AG04449 (cell line): ENCODE measurements at regions not wholly inside any gene's neighbourhood (a gene's known extent, or its start where the extent isn't known, plus 50 kb on each side); places are given as distances from the start of the nearest gene placed in this dataset.

ENCODE experiments used
- CTCF ChIA-PET: fragments of 350-600 bp; formaldehyde crosslinking; extraction: SDS; loops from one replicate; lab custom pipeline; 2021; ENCODE audit warnings: antibody characterized with exemption; lab: Yijun Ruan, JAX
- POLR2A ChIA-PET: fragments of 400-600, 350-600 bp; formaldehyde crosslinking; extraction: SDS; loops from one replicate; lab custom pipeline; 2020; ENCODE audit warnings: antibody characterized with exemption, inconsistent platforms; lab: Yijun Ruan, JAX
- DNase-seq: peaks from one replicate; pipeline ENCODE4 v3.0.0-alpha.2; 2010; ENCODE audit warnings: low read depth, low spot score
- H3K4me3 ChIP-seq: 2 replicates; pipeline ENCODE4 v1.5.1; 2011; ENCODE audit warnings: low read depth, mild to moderate bottlenecking, control low read depth, low read length
- TF ChIP-seq, protein P1 (sequence below): IDR thresholded peaks from one replicate; pipeline ENCODE4 v1.5.1; 2011; ENCODE audit warnings: mild to moderate bottlenecking, moderate library complexity, low read length, control low read depth, inconsistent platforms; ENCODE audit not compliant: insufficient read depth; ENCODE audit errors: missing control alignments

DNA sequence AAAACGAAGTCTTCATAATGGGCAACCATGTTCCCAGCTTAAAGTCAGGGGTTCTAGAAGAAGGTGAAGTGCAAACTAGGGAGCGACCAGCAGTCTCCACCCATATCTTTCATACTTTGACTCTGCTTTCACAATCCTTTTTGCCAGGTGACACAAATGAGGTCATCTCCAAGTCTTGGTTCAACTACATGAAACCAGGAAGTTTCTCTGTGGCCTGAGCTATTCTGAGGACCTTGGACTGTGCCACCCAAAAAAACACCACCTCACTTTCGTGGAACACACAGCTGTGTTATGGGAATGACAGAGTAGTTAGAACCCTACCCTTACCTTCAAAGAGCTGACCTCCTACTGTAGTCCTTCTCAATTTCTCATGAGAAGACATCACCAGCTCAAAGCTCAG is 309.2 kb downstream of the AGTPBP1 start:
- no peak overlapping the region for H3K4me3 ChIP-seq
- TF ChIP-seq, protein P1, sequence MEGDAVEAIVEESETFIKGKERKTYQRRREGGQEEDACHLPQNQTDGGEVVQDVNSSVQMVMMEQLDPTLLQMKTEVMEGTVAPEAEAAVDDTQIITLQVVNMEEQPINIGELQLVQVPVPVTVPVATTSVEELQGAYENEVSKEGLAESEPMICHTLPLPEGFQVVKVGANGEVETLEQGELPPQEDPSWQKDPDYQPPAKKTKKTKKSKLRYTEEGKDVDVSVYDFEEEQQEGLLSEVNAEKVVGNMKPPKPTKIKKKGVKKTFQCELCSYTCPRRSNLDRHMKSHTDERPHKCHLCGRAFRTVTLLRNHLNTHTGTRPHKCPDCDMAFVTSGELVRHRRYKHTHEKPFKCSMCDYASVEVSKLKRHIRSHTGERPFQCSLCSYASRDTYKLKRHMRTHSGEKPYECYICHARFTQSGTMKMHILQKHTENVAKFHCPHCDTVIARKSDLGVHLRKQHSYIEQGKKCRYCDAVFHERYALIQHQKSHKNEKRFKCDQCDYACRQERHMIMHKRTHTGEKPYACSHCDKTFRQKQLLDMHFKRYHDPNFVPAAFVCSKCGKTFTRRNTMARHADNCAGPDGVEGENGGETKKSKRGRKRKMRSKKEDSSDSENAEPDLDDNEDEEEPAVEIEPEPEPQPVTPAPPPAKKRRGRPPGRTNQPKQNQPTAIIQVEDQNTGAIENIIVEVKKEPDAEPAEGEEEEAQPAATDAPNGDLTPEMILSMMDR, result no peak
- no peak for DNase-seq
- ChIA-PET POLR2A (interaction anchor here (0.8 kb wide), 1 partner anchor 8 kb away, joined by 4 read pairs; no protein-coding TSS in a partner anchor), CTCF (no interaction called here)

DNA sequence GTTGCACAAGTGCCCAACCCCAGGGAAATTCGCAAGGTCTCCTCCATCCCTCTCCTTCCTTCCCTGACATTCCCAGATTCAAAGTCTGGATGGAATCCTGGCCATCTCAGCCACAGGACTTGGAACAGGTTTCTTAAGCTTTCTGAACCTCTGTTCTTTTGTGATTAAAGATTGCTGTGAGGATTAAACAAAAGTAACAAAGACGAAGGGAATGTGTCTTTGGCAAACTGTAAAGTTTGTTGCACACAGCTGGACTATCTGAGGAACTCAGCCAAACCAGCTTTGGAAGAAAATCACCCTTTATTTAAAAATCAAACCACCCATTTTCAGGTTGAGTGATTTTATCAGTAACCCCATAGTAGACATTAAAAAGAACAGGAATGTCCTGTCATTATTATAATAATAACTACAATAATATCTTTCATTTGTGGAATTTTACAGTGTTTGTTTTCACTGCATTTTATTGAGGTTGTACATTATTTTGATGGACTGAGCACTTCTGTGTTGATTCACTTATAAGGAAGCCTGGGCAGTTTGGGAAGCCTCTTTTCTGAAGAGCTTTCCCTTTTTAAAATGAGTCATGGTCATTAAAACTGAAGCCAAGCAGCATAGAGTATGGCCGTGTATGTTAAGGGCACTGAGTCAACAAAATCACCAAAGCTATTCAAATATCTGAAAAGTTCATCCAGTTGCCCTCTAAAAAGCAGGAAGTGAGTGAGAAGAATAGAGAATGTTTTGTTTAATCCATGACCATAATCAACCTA is 310.2 kb downstream of the AGTPBP1 start:
- TF ChIP-seq, protein P1, result no peak
- CTCF ChIA-PET, result interaction anchor here (1.2 kb wide), 1 partner anchor 10 kb away, joined by 3 read pairs; no protein-coding TSS in a partner anchor
- POLR2A ChIA-PET, result no interaction called here
- H3K4me3 ChIP-seq, result no peak overlapping the region
- no peak for DNase-seq

DNA sequence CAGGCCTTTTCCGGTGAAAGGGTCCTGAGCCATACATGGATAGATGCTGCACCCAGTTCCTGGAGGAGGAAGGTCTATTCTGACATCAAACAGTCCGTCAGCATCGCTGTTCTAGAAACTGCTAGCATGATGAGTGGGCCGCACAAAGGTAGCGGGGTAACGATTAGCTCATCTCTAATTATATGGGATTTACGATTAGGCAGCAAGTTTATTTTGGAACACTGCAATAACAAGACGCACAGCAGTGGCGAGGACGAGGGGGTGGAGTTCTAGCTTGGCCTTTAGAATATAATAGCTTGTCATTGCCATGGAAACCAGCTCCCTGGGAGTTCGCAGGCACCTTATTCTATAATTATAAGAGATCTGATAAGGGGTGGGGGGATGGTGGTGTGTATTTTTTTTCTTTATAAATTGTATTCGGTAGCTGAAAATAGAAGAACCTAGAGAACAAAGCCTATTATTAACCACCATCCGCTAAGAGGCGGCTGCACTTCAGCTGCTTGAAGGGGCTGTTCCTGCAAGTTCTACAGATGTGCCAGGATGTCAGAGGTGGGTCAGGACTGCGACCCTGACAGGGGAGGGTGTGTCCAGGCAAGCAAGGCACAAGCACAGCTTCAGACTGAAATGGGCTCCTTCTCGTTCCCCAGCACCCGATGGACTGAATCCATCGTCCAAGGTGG is 311.0 kb downstream of the AGTPBP1 start:
- DNase-seq, result no peak
- TF ChIP-seq, protein P1, result no peak
- CTCF ChIA-PET, result interaction anchor here (1.2 kb wide), 1 partner anchor 10 kb away, joined by 3 read pairs; no protein-coding TSS in a partner anchor
- H3K4me3 ChIP-seq, result no peak overlapping the region
- POLR2A ChIA-PET, result no interaction called here

DNA sequence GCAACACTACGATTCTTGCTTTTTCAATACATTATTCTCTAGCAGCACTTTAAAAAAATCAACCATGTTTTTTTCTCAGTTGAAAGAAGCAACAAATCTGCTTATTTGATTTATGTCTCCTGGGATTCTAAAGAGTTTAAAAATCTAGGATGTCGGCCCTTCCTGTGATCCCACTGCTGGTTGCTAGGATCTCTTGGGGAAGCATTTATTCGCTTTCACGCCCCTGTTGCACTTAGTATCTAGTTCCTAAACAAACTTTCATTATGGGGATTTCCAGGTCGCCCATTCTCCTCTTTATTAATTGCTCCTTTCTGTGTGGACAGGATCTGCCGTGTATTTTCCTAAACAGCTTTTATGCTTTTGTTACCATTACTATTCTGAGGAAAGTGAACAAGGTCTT is 313.5 kb downstream of the AGTPBP1 start:
- TF ChIP-seq, protein P1, result no peak
- no peak for DNase-seq
- H3K4me3 ChIP-seq, result no peak overlapping the region
- ChIA-PET POLR2A (no interaction called here), CTCF (interaction anchor here (0.8 kb wide), 1 partner anchor 1031 kb away, joined by 3 read pairs; no protein-coding TSS in a partner anchor)

DNA sequence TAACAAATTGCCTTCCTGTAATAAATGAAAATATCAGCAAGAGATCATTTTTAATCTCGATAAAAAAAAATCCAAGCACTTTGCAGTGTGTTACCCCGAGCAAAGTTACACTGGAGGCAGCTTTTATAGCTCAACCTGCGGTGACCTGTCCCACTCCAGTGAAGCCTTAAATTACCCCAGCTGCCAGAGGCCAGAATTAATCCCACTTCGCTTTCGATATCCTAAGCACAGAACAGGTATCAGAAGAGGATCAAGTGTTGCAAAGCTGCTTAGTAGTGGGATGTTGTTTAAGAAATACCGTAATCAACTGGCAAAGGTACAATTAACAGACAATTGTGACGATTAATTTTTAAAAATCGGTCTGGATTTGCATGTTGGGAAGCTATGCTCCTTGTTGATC is 314.0 kb downstream of the AGTPBP1 start:
- no peak for DNase-seq
- no peak overlapping the region for H3K4me3 ChIP-seq
- POLR2A ChIA-PET, result no interaction called here

More for the DNA sequence above, 314.0 kb downstream of the AGTPBP1 start:
- TF ChIP-seq, protein P1, result no peak
- CTCF ChIA-PET, result interaction anchor here (0.8 kb wide), 1 partner anchor 1031 kb away, joined by 3 read pairs; no protein-coding TSS in a partner anchor
